ENCODE measurements at regions not wholly inside any gene's neighbourhood (a gene's known extent, or its start where the extent isn't known, plus 50 kb on each side); places are given as distances from the start of the nearest gene placed in this dataset.

- no peaks in the 10 kb centered on the region for H3K9me3 Mint-ChIP-seq
- TF ChIP-seq, protein P1, sequence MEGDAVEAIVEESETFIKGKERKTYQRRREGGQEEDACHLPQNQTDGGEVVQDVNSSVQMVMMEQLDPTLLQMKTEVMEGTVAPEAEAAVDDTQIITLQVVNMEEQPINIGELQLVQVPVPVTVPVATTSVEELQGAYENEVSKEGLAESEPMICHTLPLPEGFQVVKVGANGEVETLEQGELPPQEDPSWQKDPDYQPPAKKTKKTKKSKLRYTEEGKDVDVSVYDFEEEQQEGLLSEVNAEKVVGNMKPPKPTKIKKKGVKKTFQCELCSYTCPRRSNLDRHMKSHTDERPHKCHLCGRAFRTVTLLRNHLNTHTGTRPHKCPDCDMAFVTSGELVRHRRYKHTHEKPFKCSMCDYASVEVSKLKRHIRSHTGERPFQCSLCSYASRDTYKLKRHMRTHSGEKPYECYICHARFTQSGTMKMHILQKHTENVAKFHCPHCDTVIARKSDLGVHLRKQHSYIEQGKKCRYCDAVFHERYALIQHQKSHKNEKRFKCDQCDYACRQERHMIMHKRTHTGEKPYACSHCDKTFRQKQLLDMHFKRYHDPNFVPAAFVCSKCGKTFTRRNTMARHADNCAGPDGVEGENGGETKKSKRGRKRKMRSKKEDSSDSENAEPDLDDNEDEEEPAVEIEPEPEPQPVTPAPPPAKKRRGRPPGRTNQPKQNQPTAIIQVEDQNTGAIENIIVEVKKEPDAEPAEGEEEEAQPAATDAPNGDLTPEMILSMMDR (IDR thresholded peaks at IDR 0.05; ENCODE audit: unreplicated experiment in 3 of 3), result no peak
- peaks cover 24% of the 10 kb centered on the region for H3K4me1 Mint-ChIP-seq
- H3K36me3 Mint-ChIP-seq (ENCODE audit: low read depth), result no peaks in the 10 kb centered on the region
- H3K27ac Mint-ChIP-seq, result no peak overlapping the region
- H3K27me3 Mint-ChIP-seq (ENCODE audit: low read depth), result no peaks in the 10 kb centered on the region
- H3K4me3 Mint-ChIP-seq, result no peak overlapping the region
Measured at GRCh38 chr6:6407071-6407741, 86.7 kb upstream of the F13A1 start.

- Mint-ChIP-seq H3K27ac (peak overlapping the region in 1 of 3 experiments; percentile 7), H3K36me3 (ENCODE audit: low read depth) (no peaks in the 10 kb centered on the region), H3K4me3 (no peak overlapping the region), H3K4me1 (peaks cover 26% of the 10 kb centered on the region), H3K27me3 (ENCODE audit: low read depth) (no peaks in the 10 kb centered on the region), H3K9me3 (no peaks in the 10 kb centered on the region)
- TF ChIP-seq, protein P1 (IDR thresholded peaks at IDR 0.05; ENCODE audit: unreplicated experiment in 3 of 3), result no peak
Measured at GRCh38 chr6:6409397-6410030, 89.1 kb upstream of the F13A1 start.

- peak overlapping the region in 2 of 3 experiments; percentile 21 to 32 for H3K27ac Mint-ChIP-seq
- H3K36me3 Mint-ChIP-seq (ENCODE audit: low read depth), result no peaks in the 10 kb centered on the region
- no peaks in the 10 kb centered on the region for H3K9me3 Mint-ChIP-seq
- TF ChIP-seq, protein P1 (IDR thresholded peaks at IDR 0.05; ENCODE audit: unreplicated experiment in 3 of 3), result no peak
- no peak overlapping the region for H3K4me3 Mint-ChIP-seq
- no peaks in the 10 kb centered on the region for H3K27me3 Mint-ChIP-seq (ENCODE audit: low read depth)
- peaks cover 26% of the 10 kb centered on the region for H3K4me1 Mint-ChIP-seq
Measured at GRCh38 chr6:6411115-6411514, 90.7 kb upstream of the F13A1 start.

GRCh38 chr6:6412221-6412620 is 91.8 kb upstream of the F13A1 start:
- peak overlapping the region; percentile 33 to 84 (median 83) for H3K27ac Mint-ChIP-seq
- H3K27me3 Mint-ChIP-seq (ENCODE audit: low read depth), result no peaks in the 10 kb centered on the region
- TF ChIP-seq, protein P1 (IDR thresholded peaks at IDR 0.05; ENCODE audit: unreplicated experiment in 3 of 3), result no peak
- no peaks in the 10 kb centered on the region for H3K9me3 Mint-ChIP-seq
- H3K4me1 Mint-ChIP-seq, result peaks cover 26% of the 10 kb centered on the region
- no peaks in the 10 kb centered on the region for H3K36me3 Mint-ChIP-seq (ENCODE audit: low read depth)
- H3K4me3 Mint-ChIP-seq, result no peak overlapping the region

DNA sequence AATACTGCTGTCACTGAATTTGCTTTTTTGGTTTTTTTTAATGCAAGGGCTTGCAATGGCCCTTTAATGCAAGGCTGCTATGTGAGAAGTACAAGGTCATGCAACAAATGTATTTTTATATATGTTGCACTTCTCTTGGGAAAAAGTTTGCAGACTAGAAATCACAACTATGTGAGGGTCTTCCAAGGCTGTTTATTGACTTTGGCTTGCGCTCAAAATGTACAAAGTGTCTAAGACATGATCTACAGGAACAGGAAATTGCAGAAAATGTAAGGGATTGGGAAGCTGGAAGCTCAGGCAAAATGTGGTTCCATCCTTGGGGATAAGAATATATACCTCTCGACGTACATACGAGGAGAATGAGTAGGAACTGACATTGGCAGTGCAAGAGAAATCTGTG is 92.2 kb upstream of the F13A1 start:
- no peaks in the 10 kb centered on the region for H3K36me3 Mint-ChIP-seq (ENCODE audit: low read depth)
- no peaks in the 10 kb centered on the region for H3K27me3 Mint-ChIP-seq (ENCODE audit: low read depth)
- H3K9me3 Mint-ChIP-seq, result no peaks in the 10 kb centered on the region
- TF ChIP-seq, protein P1 (IDR thresholded peaks at IDR 0.05; ENCODE audit: unreplicated experiment in 3 of 3), result no peak
- H3K4me3 Mint-ChIP-seq, result no peak overlapping the region
- peaks cover 26% of the 10 kb centered on the region for H3K4me1 Mint-ChIP-seq
- H3K27ac Mint-ChIP-seq, result peak overlapping the region; percentile 56 to 84 (median 83)

DNA sequence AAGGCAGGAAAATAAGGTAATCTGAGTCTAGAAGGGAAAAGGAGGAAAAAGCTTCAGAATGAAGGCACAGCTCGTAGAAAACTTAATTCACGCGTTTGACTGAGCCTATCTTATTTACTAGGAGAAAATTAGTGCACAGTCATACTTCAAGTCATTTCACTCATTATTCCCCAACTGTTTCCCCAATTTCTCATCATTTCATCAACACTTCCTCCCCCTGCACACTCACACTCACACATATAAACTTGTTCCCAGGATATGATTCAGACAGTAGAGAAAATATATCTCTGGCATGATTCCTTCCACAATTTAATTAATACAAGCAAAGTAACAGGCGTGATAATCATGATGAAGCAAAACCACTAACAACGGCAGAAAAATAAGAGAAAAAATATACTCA is 94.5 kb upstream of the F13A1 start:
- Mint-ChIP-seq H3K4me3 (no peak overlapping the region), H3K36me3 (ENCODE audit: low read depth) (no peaks in the 10 kb centered on the region), H3K27ac (no peak overlapping the region), H3K27me3 (ENCODE audit: low read depth) (no peaks in the 10 kb centered on the region), H3K4me1 (peaks cover 24% of the 10 kb centered on the region), H3K9me3 (no peaks in the 10 kb centered on the region)
- TF ChIP-seq, protein P1 (IDR thresholded peaks at IDR 0.05; ENCODE audit: unreplicated experiment in 3 of 3), result no peak

Measured in nephron (organoid).